GM19324 (cell line): ENCODE measurements at regions not wholly inside any gene's neighbourhood (a gene's known extent, or its start where the extent isn't known, plus 50 kb on each side); places are given as distances from the start of the nearest gene placed in this dataset.

ENCODE experiments used
- ATAC-seq: cut with Tn5 transposase; IDR thresholded peaks from one replicate; pipeline ENCODE4 v1.9.1; 2021; ENCODE audit warnings: mild to moderate bottlenecking, moderate library complexity; ENCODE audit not compliant: unreplicated experiment, low FRiP score

DNA sequence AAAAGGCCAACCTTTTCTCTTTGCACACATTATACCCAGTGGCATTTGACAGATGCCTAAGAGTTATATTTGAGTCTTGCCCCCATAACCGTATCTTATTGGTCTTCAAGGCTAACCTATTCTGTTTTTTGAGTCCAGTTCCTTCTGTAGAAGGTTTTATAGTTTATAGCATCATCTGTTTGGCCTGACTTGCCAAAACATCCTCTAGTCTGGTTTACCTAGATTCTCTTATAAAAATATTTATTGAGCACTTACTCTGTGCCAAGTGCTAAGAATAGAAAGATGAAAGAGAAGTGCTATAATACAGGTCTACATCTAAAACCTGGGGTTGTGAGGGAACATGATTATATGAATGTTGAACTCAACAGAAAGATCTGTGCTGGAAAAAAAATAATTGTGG lies 55.9 kb upstream of the PIP4K2A start:
- no peak for ATAC-seq

DNA sequence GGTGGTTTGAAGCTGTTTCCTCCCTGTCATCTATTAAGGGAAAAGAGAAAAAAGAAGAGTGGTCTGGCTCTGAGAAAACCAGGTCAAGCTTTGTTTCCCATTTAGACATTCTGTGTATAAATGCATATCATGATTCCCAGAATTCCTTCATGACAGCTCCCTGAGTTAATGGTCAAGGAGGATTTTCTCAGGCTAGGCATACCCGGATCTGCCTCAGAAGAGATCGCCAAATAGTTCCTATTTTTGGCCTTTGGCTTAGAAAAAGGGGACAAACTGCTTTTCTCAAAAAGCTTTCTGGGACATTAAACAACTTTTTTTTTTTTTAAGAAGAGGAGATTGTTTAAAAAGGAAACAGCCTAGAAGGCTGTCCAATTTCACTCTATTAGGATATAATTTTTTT lies 53.5 kb upstream of the PIP4K2A start:
- ATAC-seq: no peak

GRCh38 chr10:22766693-22767092 lies 52.3 kb upstream of the PIP4K2A start:
- no peak for ATAC-seq

DNA sequence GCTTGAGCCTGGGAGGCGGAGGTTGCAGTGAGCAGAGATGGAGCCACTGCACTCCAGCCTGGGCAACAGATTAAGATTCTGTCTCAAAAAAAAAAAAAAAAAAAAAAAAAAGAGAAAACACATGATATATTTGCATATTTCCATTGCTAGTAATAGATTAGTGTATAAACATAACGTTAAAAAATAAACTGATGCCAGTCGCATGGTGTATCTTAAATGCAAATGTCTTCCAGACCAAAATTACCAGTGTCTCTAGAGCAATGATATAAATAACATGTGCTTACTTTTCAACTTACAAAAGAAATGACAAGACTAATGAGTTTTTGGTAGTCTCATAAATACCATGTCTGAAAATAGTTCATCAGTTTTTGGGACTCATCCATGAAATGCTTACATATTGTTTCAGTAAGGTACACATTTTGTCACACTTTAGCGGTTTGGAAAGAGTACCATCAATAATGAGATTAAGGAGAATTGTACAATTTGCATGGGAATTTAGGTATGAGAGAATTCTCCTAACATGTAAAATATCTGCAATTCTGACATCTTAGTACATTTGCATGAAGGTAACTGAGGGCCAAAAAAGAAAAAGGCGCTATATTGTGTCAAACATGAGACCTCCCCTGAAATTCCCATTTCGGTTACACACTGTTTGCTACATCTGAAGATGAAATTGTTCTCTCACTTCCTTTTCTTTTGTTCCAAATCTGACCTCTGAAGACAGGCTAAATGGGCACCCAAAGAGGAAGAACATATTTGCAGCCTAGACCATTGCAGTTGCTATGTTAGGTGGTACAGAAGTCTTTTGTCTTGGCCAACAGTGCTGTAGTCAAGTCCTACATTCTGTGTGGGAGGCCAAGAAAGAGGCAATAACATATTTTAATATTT lies 51.5 kb upstream of the PIP4K2A start:
- peak; percentile 74 for ATAC-seq

GRCh38 chr10:22764639-22765038 lies 50.3 kb upstream of the PIP4K2A start:
- ATAC-seq: no peak
